ENCODE measurements at regions not wholly inside any gene's neighbourhood (a gene's known extent, or its start where the extent isn't known, plus 50 kb on each side); places are given as distances from the start of the nearest gene placed in this dataset.
"Not testable (repeated sequence)": the region's sequence is repeated elsewhere in the genome, so short reads cannot be mapped to it uniquely, and the experiment has no call there.

- no peak for TF ChIP-seq CTCF (IDR thresholded peaks at IDR 0.05)
- Histone ChIP-seq H3K27ac (no peak overlapping the region), H3K9me3 (ENCODE audit: control insufficient read depth, low read length) (no peaks in the 10 kb centered on the region)
Observed at GRCh38 chr2:180238729-180239128, 231.6 kb upstream of the CWC22 start.

GRCh38 chr2:180236061-180236460, 229.0 kb upstream of the CWC22 start:
- H3K9ac ChIP-seq; H3K27me3 ChIP-seq (ENCODE audit: control insufficient read depth, insufficient read depth, low read length); H3K4me1 ChIP-seq; H3K4me3 ChIP-seq (ENCODE audit: low read depth, low read length); H3K79me2 ChIP-seq; H3K4me2 ChIP-seq (ENCODE audit: low read length); H3K36me3 ChIP-seq (ENCODE audit: control insufficient read depth, insufficient read depth, low read length); H2AFZ ChIP-seq; H3K9me3 ChIP-seq (ENCODE audit: control insufficient read depth, low read length); H3K27ac ChIP-seq: not testable (repeated sequence)

More at GRCh38 chr2:180238729-180239128, 231.6 kb upstream of the CWC22 start:
- Histone ChIP-seq H3K36me3 (ENCODE audit: control insufficient read depth, insufficient read depth, low read length) (no peaks in the 10 kb centered on the region), H3K79me2 (no peaks in the 10 kb centered on the region), H3K4me3 (ENCODE audit: low read depth, low read length) (no peak overlapping the region), H3K4me1 (peaks cover 4% of the 10 kb centered on the region), H3K9ac (no peak overlapping the region), H3K27me3 (ENCODE audit: control insufficient read depth, insufficient read depth, low read length) (no peaks in the 10 kb centered on the region), H2AFZ (no peak overlapping the region), H3K4me2 (ENCODE audit: low read length) (no peak overlapping the region)

- not testable (repeated sequence) for H3K4me3 ChIP-seq (ENCODE audit: low read depth, low read length); H3K4me2 ChIP-seq (ENCODE audit: low read length); H3K4me1 ChIP-seq; H3K79me2 ChIP-seq; H3K9me3 ChIP-seq (ENCODE audit: control insufficient read depth, low read length); H3K27me3 ChIP-seq (ENCODE audit: control insufficient read depth, insufficient read depth, low read length); H3K36me3 ChIP-seq (ENCODE audit: control insufficient read depth, insufficient read depth, low read length); H3K9ac ChIP-seq; H2AFZ ChIP-seq; H3K27ac ChIP-seq
Observed at GRCh38 chr2:180235506-180235905, 228.4 kb upstream of the CWC22 start.

- not testable (repeated sequence) for H2AFZ ChIP-seq; H3K9me3 ChIP-seq (ENCODE audit: control insufficient read depth, low read length); H3K36me3 ChIP-seq (ENCODE audit: control insufficient read depth, insufficient read depth, low read length); H3K4me1 ChIP-seq; H3K27ac ChIP-seq; H3K4me3 ChIP-seq (ENCODE audit: low read depth, low read length); H3K79me2 ChIP-seq; H3K4me2 ChIP-seq (ENCODE audit: low read length); H3K27me3 ChIP-seq (ENCODE audit: control insufficient read depth, insufficient read depth, low read length); H3K9ac ChIP-seq
Observed at GRCh38 chr2:180234991-180235390, 227.9 kb upstream of the CWC22 start.

GRCh38 chr2:180231015-180231414, 223.9 kb upstream of the CWC22 start:
- Histone ChIP-seq H2AFZ (peak overlapping the region; percentile 35), H3K27ac (no peak overlapping the region), H3K9me3 (ENCODE audit: control insufficient read depth, low read length) (no peaks in the 10 kb centered on the region), H3K36me3 (ENCODE audit: control insufficient read depth, insufficient read depth, low read length) (no peaks in the 10 kb centered on the region), H3K4me2 (ENCODE audit: low read length) (no peak overlapping the region), H3K9ac (no peak overlapping the region), H3K4me1 (peaks cover 20% of the 10 kb centered on the region), H3K27me3 (ENCODE audit: control insufficient read depth, insufficient read depth, low read length) (no peaks in the 10 kb centered on the region), H3K4me3 (ENCODE audit: low read depth, low read length) (no peak overlapping the region), H3K79me2 (no peaks in the 10 kb centered on the region)
- no peak for TF ChIP-seq CTCF (IDR thresholded peaks at IDR 0.05)

GRCh38 chr2:180227461-180227860, 220.4 kb upstream of the CWC22 start:
- Histone ChIP-seq H3K4me2 (ENCODE audit: low read length) (no peak overlapping the region), H2AFZ (peak overlapping the region; percentile 31), H3K79me2 (no peaks in the 10 kb centered on the region), H3K4me1 (peaks cover 20% of the 10 kb centered on the region), H3K36me3 (ENCODE audit: control insufficient read depth, insufficient read depth, low read length) (no peaks in the 10 kb centered on the region), H3K4me3 (ENCODE audit: low read depth, low read length) (no peak overlapping the region), H3K9ac (no peak overlapping the region), H3K27ac (no peak overlapping the region), H3K9me3 (ENCODE audit: control insufficient read depth, low read length) (no peaks in the 10 kb centered on the region), H3K27me3 (ENCODE audit: control insufficient read depth, insufficient read depth, low read length) (no peaks in the 10 kb centered on the region)
- TF ChIP-seq CTCF (IDR thresholded peaks at IDR 0.05), result no peak

All from parathyroid adenoma (tissue), 2 donors.